ENCODE measurements at regions not wholly inside any gene's neighbourhood (a gene's known extent, or its start where the extent isn't known, plus 50 kb on each side); places are given as distances from the start of the nearest gene placed in this dataset.

DNA sequence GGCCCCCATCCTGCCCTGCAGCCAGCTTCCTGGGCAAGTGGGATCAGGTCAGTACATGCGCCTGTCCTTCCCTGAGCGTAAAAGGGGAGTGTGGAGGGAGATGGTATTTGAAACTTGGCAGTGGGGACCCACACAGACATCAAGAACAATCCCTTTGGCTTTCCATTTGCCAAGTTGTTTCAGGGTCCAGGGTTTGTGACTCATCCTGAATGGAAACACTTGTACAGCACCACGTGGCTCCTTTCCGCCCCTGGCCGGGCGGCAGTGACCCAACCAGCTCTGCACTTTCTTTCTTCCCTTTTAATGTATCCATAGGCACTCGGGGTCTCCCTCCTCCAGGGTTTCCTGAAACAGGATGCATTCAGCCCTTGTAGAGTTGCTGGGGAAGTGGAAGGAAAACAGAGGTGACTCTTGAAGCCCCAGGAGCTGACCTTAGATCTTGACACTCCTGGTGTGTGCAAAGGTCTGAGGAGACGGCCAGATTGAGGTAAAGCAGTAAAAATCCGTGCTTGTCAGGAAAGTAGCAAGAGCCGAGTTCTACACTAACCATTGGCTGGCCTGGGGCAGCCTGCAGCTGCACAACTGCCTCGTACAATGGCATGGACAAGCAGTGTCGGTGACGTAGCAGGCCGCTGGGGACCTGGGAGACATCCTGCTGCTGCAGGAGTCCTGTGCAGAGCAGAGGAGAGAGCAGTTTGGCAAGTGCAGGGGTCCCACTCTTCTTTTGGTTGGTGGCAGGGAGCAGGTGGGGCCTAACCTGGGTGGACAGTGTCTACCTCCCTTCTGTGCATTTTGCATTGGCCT lies 189.8 kb downstream of the SNX19 start:
- peaks cover 0 to 31% (median 7%) of the 10 kb centered on the region in 4 donors for H3K4me1 ChIP-seq
- H3K27me3 ChIP-seq: no peaks in the 10 kb centered on the region
- H3K36me3 ChIP-seq: no peaks in the 10 kb centered on the region
- peak in 1 of 2 donors; percentile 25 for DNase-seq (ENCODE audit: low spot score in 2 of 2)
- H3K27ac ChIP-seq: peak overlapping the region in 2 of 4 donors; percentile 26 to 44
- TF ChIP-seq POLR2A (IDR thresholded peaks at IDR 0.05) (no peak), EP300 (IDR thresholded peaks at IDR 0.05) (no peak)
- TF ChIP-seq, protein P1, sequence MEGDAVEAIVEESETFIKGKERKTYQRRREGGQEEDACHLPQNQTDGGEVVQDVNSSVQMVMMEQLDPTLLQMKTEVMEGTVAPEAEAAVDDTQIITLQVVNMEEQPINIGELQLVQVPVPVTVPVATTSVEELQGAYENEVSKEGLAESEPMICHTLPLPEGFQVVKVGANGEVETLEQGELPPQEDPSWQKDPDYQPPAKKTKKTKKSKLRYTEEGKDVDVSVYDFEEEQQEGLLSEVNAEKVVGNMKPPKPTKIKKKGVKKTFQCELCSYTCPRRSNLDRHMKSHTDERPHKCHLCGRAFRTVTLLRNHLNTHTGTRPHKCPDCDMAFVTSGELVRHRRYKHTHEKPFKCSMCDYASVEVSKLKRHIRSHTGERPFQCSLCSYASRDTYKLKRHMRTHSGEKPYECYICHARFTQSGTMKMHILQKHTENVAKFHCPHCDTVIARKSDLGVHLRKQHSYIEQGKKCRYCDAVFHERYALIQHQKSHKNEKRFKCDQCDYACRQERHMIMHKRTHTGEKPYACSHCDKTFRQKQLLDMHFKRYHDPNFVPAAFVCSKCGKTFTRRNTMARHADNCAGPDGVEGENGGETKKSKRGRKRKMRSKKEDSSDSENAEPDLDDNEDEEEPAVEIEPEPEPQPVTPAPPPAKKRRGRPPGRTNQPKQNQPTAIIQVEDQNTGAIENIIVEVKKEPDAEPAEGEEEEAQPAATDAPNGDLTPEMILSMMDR (IDR thresholded peaks at IDR 0.05): no peak
- H3K9me3 ChIP-seq: peaks cover 0 to 28% (median 2%) of the 10 kb centered on the region in 4 donors
- 41 to 58% methylated on average over 14 of the region's 14 CpGs for WGBS, 2 donors
- H3K4me3 ChIP-seq: no peak overlapping the region

DNA sequence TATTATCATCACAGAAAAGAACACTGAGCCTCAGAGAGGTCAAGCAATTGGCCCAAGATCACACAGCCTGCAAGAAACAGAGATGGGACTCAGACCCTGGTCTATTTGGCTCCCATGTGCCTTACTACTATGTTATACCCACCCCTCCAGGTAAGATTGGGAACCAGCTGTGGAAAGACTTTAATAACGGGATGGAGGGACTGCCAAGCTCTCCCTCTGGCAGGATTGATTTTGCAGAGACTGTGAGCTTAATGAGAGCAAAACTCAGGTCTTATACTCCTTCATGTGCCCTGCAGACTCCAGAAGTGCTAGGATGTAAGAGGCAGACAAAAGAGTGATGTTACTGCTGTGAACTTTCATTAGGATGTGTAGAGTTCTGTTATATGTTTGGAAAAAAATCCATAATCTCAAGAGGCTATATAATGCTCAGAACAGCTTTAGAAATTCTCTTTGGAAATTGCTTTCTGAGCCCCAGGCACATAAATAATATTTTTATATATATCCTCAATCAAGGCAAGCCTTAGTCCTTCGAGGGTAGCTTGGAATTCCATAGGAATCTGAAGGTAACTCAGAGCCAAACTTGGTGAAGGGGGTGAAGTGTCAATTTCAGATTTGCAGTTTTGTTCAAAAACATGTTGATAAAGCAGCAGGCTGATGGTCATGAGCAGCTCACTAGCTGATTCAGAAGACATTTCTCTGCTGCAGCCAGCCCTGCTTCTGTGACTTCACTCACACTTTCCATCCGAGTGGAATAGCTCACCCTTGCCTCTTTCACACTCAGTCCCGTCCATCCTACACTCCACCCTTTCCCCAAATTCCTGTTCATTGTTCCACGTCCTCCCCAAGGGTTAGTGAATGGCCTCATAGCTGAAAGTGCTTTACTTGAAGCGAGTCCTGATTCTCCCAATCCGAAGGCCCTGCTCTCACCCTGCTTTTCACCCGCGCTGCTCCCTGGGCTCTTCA lies 188.8 kb downstream of the SNX19 start:
- Histone ChIP-seq H3K9me3 (peaks cover 0 to 32% (median 2%) of the 10 kb centered on the region in 4 donors), H3K36me3 (no peaks in the 10 kb centered on the region), H3K27me3 (no peaks in the 10 kb centered on the region), H3K27ac (peak overlapping the region in 1 of 4 donors; percentile 62), H3K4me3 (no peak overlapping the region), H3K4me1 (peaks cover 0 to 31% (median 7%) of the 10 kb centered on the region in 4 donors)
- WGBS, 2 donors: 62 to 69% methylated on average over 9 of the region's 9 CpGs
- TF ChIP-seq POLR2A (IDR thresholded peaks at IDR 0.05) (no peak), EP300 (IDR thresholded peaks at IDR 0.05) (no peak)
- TF ChIP-seq, protein P1 (IDR thresholded peaks at IDR 0.05): no peak
- DNase-seq (ENCODE audit: low spot score in 2 of 2): no peak

DNA sequence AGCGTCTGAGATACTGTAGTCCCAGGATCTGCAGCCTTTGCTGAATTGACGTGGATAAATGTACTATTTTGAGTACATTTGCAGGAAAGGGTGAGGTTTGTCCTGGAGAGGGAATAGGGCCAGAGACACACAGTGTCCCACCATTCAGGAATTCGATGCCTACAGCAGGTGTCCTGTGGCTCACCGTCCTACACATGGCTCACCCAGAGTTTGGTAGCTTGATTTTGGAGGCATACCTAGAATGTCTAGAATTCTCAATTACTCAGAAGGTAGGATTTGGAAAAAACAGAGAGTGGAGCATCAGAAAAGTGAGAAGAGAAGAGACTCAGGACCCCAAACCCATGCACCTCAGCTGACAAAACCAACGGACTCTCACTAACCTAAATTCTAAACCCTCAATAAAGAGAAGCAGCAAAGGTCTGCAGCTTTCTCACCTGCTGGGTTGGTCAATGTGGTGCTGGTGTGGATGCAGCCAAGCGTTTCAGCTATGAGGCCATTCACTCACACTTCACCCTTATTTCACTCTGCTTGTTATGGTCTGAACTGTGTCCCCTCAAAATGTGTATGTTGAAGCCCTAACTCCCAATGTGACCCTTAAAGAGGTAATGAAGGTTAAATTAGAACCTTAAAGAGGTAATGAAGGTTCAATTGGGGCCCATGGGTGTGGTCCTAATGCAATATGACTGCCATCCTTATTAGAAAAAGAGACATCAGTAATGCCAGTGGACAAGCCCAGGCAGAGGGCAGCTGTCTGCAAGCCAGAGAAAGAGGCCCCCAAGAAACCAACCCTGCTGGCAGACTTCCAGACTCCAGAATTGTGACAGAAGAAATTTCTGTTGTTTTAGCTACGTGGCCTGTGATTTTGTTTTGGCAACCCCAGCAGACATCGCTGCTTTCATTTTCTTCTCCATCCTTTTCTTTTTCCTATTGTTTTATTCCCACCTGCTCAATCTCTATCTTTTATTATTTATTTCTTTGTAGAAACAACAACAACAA lies 187.8 kb downstream of the SNX19 start:
- DNase-seq (ENCODE audit: low spot score in 2 of 2): no peak
- H3K4me1 ChIP-seq: peaks cover 0 to 31% (median 7%) of the 10 kb centered on the region in 4 donors
- no peaks in the 10 kb centered on the region for H3K27me3 ChIP-seq
- H3K36me3 ChIP-seq: no peaks in the 10 kb centered on the region
- WGBS, 2 donors: 78 to 86% methylated on average over 8 of the region's 8 CpGs
- TF ChIP-seq, protein P1 (IDR thresholded peaks at IDR 0.05): no peak
- TF ChIP-seq POLR2A (IDR thresholded peaks at IDR 0.05): no peak
- no peak for TF ChIP-seq EP300 (IDR thresholded peaks at IDR 0.05)
- peak overlapping the region in 1 of 4 donors; percentile 62 for H3K27ac ChIP-seq
- no peak overlapping the region for H3K4me3 ChIP-seq
- H3K9me3 ChIP-seq: peaks cover 0 to 38% (median 2%) of the 10 kb centered on the region in 4 donors

DNA sequence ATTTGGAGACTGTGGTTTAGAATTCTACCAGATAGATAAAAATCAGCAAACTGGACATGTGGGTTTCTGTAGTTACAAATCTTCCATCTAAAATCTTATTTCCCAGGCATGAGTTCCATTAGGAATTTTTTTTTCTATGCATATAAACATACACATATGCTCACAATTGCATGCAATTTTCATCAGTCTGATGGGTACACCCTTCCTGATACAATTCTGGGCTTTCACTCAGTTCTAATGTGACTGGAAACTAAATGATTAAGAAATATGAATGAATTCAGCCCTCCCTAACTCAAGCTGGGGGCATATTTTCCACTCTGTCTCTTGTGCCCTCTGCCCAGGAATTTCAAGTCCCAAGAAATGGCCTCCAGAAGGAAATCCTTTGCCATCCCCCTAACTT lies 187.1 kb downstream of the SNX19 start:
- H3K9me3 ChIP-seq: peaks cover 0 to 41% (median 2%) of the 10 kb centered on the region in 4 donors
- no peak overlapping the region for H3K4me3 ChIP-seq
- TF ChIP-seq EP300 (IDR thresholded peaks at IDR 0.05) (no peak), POLR2A (IDR thresholded peaks at IDR 0.05) (no peak)
- DNase-seq (ENCODE audit: low spot score in 2 of 2): no peak
- H3K36me3 ChIP-seq: no peaks in the 10 kb centered on the region
- peaks cover 0 to 31% (median 7%) of the 10 kb centered on the region in 4 donors for H3K4me1 ChIP-seq
- H3K27me3 ChIP-seq: no peaks in the 10 kb centered on the region
- H3K27ac ChIP-seq: no peak overlapping the region
